ENCODE measurements at regions not wholly inside any gene's neighbourhood (a gene's known extent, or its start where the extent isn't known, plus 50 kb on each side); places are given as distances from the start of the nearest gene placed in this dataset.

GRCh38 chr3:3315846-3316245 lies 136.4 kb upstream of the CRBN start:
- ChIA-PET POLR2A (no interaction called here), CTCF (no interaction called here)
- Histone ChIP-seq H3K4me1 (ENCODE audit: control insufficient read depth in 2 of 2, insufficient read depth in 2 of 2, low read length in 2 of 2) (no peaks in the 10 kb centered on the region), H3K4me3 (ENCODE audit: control extremely low read depth in 1 of 5, extremely low read depth in 1 of 5, insufficient read depth in 1 of 5, low read depth in 2 of 5, low read length in 4 of 5) (no peak overlapping the region), H3K27ac (ENCODE audit: low read length in 2 of 2) (no peak overlapping the region), H4K20me1 (ENCODE audit: control insufficient read depth, insufficient read depth, low read length, poor library complexity, severe bottlenecking) (no peaks in the 10 kb centered on the region), H3K9me3 (ENCODE audit: control extremely low read depth in 1 of 3, control insufficient read depth in 2 of 3, insufficient read depth in 1 of 3, low read length in 2 of 3) (peaks cover 0 to 4% (median 0%) of the 10 kb centered on the region in 3 donors), H3K27me3 (replicated peaks in 1 of 4; ENCODE audit: control extremely low read depth in 1 of 4, control insufficient read depth in 3 of 4, insufficient read depth in 4 of 4, low read length in 3 of 4) (no peaks in the 10 kb centered on the region), H3K9ac (ENCODE audit: low read length) (no peak overlapping the region), H2AFZ (ENCODE audit: insufficient read depth, low read depth, low read length, poor library complexity, severe bottlenecking) (no peak overlapping the region), H3K4me2 (replicated peaks; ENCODE audit: low read depth, low read length, poor library complexity, severe bottlenecking) (no peak overlapping the region), H3K79me2 (ENCODE audit: control insufficient read depth, insufficient read depth, low read length) (no peaks in the 10 kb centered on the region), H3K36me3 (replicated peaks in 1 of 2; ENCODE audit: control extremely low read depth in 1 of 2, control insufficient read depth in 1 of 2, extremely low read depth in 1 of 2, insufficient read depth in 2 of 2, low read length in 1 of 2) (no peaks in the 10 kb centered on the region)
- Mint-ChIP-seq H3K27ac (no peak overlapping the region), H3K27me3 (peaks cover under 1% of the 10 kb centered on the region), H3K4me3 (no peak overlapping the region), H3K4me1 (no peaks in the 10 kb centered on the region), H3K9me3 (ENCODE audit: insufficient read depth) (peaks cover 3% of the 10 kb centered on the region)
- WGBS (ENCODE audit: insufficient coverage): 100% methylated on average over 4 of the region's 7 CpGs
- TF ChIP-seq CTCF (IDR thresholded peaks at IDR 0.05) (no peak), EZH2 (IDR thresholded peaks at IDR 0.05; ENCODE audit: borderline replicate concordance, insufficient read depth, low read depth, low read length, poor library complexity, severe bottlenecking) (no peak)
- ATAC-seq (ENCODE audit: low read depth): no peak
- no peak for DNase-seq
- intact Hi-C loops (cut with micrococcal nuclease): no loop called here

- no peaks in the 10 kb centered on the region for H3K27me3 ChIP-seq (replicated peaks in 1 of 4; ENCODE audit: control extremely low read depth in 1 of 4, control insufficient read depth in 3 of 4, insufficient read depth in 4 of 4, low read length in 3 of 4)
- H3K27ac Mint-ChIP-seq: no peak overlapping the region
- no peak overlapping the region for H2AFZ ChIP-seq (ENCODE audit: insufficient read depth, low read depth, low read length, poor library complexity, severe bottlenecking)
- H3K36me3 ChIP-seq (replicated peaks in 1 of 2; ENCODE audit: control extremely low read depth in 1 of 2, control insufficient read depth in 1 of 2, extremely low read depth in 1 of 2, insufficient read depth in 2 of 2, low read length in 1 of 2): no peaks in the 10 kb centered on the region
- no peaks in the 10 kb centered on the region for H3K4me1 Mint-ChIP-seq
- no peaks in the 10 kb centered on the region for H3K9me3 ChIP-seq (ENCODE audit: control extremely low read depth in 1 of 3, control insufficient read depth in 2 of 3, insufficient read depth in 1 of 3, low read length in 2 of 3)
- DNase-seq: no peak
- TF ChIP-seq EZH2 (IDR thresholded peaks at IDR 0.05; ENCODE audit: borderline replicate concordance, insufficient read depth, low read depth, low read length, poor library complexity, severe bottlenecking) (no peak), CTCF (IDR thresholded peaks at IDR 0.05) (no peak)
- POLR2A ChIA-PET: no interaction called here
- no peaks in the 10 kb centered on the region for H4K20me1 ChIP-seq (ENCODE audit: control insufficient read depth, insufficient read depth, low read length, poor library complexity, severe bottlenecking)
- H3K4me3 ChIP-seq (ENCODE audit: control extremely low read depth in 1 of 5, extremely low read depth in 1 of 5, insufficient read depth in 1 of 5, low read depth in 2 of 5, low read length in 4 of 5): no peak overlapping the region
- CTCF ChIA-PET: no interaction called here
- no peak overlapping the region for H3K4me3 Mint-ChIP-seq
- no peak for ATAC-seq (ENCODE audit: low read depth)
- WGBS (ENCODE audit: insufficient coverage): 40% methylated on average over 1 of the region's 3 CpGs
- peaks cover 2% of the 10 kb centered on the region for H3K27me3 Mint-ChIP-seq
- H3K9ac ChIP-seq (ENCODE audit: low read length): no peak overlapping the region
- intact Hi-C loops (cut with micrococcal nuclease): no loop called here
- no peaks in the 10 kb centered on the region for H3K79me2 ChIP-seq (ENCODE audit: control insufficient read depth, insufficient read depth, low read length)
- H3K4me2 ChIP-seq (replicated peaks; ENCODE audit: low read depth, low read length, poor library complexity, severe bottlenecking): no peak overlapping the region
- no peak overlapping the region for H3K27ac ChIP-seq (ENCODE audit: low read length in 2 of 2)
- H3K9me3 Mint-ChIP-seq (ENCODE audit: insufficient read depth): no peaks in the 10 kb centered on the region
- H3K4me1 ChIP-seq (ENCODE audit: control insufficient read depth in 2 of 2, insufficient read depth in 2 of 2, low read length in 2 of 2): no peaks in the 10 kb centered on the region
Observed at GRCh38 chr3:3309887-3310286, 130.4 kb upstream of the CRBN start.

All from B cell (primary cell).